Endothelial cell of umbilical vein (primary cell): ENCODE measurements at regions not wholly inside any gene's neighbourhood (a gene's known extent, or its start where the extent isn't known, plus 50 kb on each side); places are given as distances from the start of the nearest gene placed in this dataset.

Source experiments
- BruUV-seq: library from RNA; stranded (reverse); fragments of 400-500 nt; replicated peaks from 2 replicates; lab custom pipeline; 2021; lab: Mats Ljungman, UMichigan
- CTCF ChIA-PET: fragments of 300-600, 350-600 bp; sonication (Branson Sonifier 250); formaldehyde crosslinking; loops from one replicate; lab custom pipeline; 2021; ENCODE audit warnings: antibody characterized with exemption, inconsistent platforms; lab: Charles Lee
- POLR2A ChIA-PET: fragments of 300-600, 350-600 bp; sonication (Branson Sonifier 250); formaldehyde crosslinking; loops from one replicate; lab custom pipeline; 2021; ENCODE audit warnings: antibody characterized with exemption, inconsistent platforms; lab: Charles Lee
- DNase-seq: peaks from one replicate; pipeline ENCODE4 v3.0.0-alpha.2; 2011; ENCODE audit warnings: low read depth, low spot score
- FAIRE-seq: peaks from 2 replicates; lab custom pipeline; 2011; peaks lifted over from hg19 to GRCh38; lab: Jason Lieb, UNC
- H2AFZ ChIP-seq: 2 replicates; pipeline ENCODE4 v1.6.0; 2012; ENCODE audit warnings: low read depth, low read length, control low read depth, inconsistent platforms
- H3K27ac ChIP-seq: 2 replicates; pipeline ENCODE4 v1.5.1; 2011; ENCODE audit warnings: low read depth, mild to moderate bottlenecking, control low read depth, low read length, moderate library complexity; ENCODE audit not compliant: insufficient read depth
- H3K27me3 ChIP-seq, 2 experiments: 2 replicates each; pipeline versions ENCODE4 v1.6.0 to v1.6.1; 2011; ENCODE audit warnings: low read length in 2 of 2, mixed read lengths in 1 of 2; ENCODE audit not compliant: control insufficient read depth in 2 of 2, insufficient read depth in 2 of 2
- H3K36me3 ChIP-seq, 2 experiments: 2 replicates in 1 of 2; 3 replicates in 1 of 2; pipeline ENCODE4 v1.5.1; 2011; ENCODE audit warnings: low read length in 2 of 2, mild to moderate bottlenecking in 1 of 2, moderate library complexity in 1 of 2; ENCODE audit not compliant: control insufficient read depth in 2 of 2, insufficient read depth in 2 of 2; ENCODE audit errors: extremely low read depth in 1 of 2
- H3K4me1 ChIP-seq: 3 replicates; pipeline ENCODE4 v1.5.1; 2011; ENCODE audit warnings: mild to moderate bottlenecking, low read length; ENCODE audit not compliant: control insufficient read depth, insufficient read depth; ENCODE audit errors: extremely low read depth
- H3K4me2 ChIP-seq: 2 replicates; pipeline ENCODE4 v1.6.1; 2011; ENCODE audit warnings: low read length, control low read depth, mixed read lengths; ENCODE audit not compliant: insufficient read depth
- H3K4me3 ChIP-seq, 3 experiments: fragments of 200-600 bp in 1 of 3; sonication (generic), shearing (Covaris generic) in 1 of 3; replicated peaks in 1 of 3; 2 replicates each; pipeline ENCODE4 v1.5.1; 2011 to 2016; ENCODE audit warnings: control low read depth in 3 of 3, low read length in 3 of 3, mild to moderate bottlenecking in 2 of 3, inconsistent platforms in 1 of 3, low read depth in 1 of 3, moderate library complexity in 1 of 3; ENCODE audit not compliant: insufficient read depth in 1 of 3
- H3K79me2 ChIP-seq: 2 replicates; pipeline ENCODE4 v1.6.0; 2012; ENCODE audit warnings: low read length, inconsistent platforms; ENCODE audit not compliant: control insufficient read depth, insufficient read depth
- H3K9ac ChIP-seq: replicated peaks from 2 replicates; pipeline ENCODE3; 2011; ENCODE audit warnings: low read length, control low read depth; ENCODE audit not compliant: insufficient read depth; ENCODE audit errors: extremely low read depth
- H3K9me1 ChIP-seq: replicated peaks from 3 replicates; pipeline ENCODE4 v1.6.0; 2011; ENCODE audit warnings: mild to moderate bottlenecking, low read length; ENCODE audit not compliant: control insufficient read depth, insufficient read depth; ENCODE audit errors: extremely low read depth
- H3K9me3 ChIP-seq: replicated peaks from 2 replicates; pipeline ENCODE4 v1.5.1; 2012; ENCODE audit warnings: low read length, inconsistent platforms; ENCODE audit not compliant: control insufficient read depth, insufficient read depth
- H4K20me1 ChIP-seq: replicated peaks from 2 replicates; pipeline ENCODE3; 2011; ENCODE audit warnings: mild to moderate bottlenecking, low read length; ENCODE audit not compliant: control insufficient read depth, insufficient read depth; ENCODE audit errors: extremely low read depth
- EZH2 ChIP-seq: IDR thresholded peaks from 2 replicates; pipeline ENCODE4 v1.6.1; 2012; ENCODE audit warnings: borderline replicate concordance, low read depth, mild to moderate bottlenecking, moderate library complexity, low read length, inconsistent platforms; ENCODE audit not compliant: severe bottlenecking
- FOS ChIP-seq: IDR thresholded peaks from 2 replicates; pipeline ENCODE4 v1.6.1; 2011; ENCODE audit warnings: mild to moderate bottlenecking, low read length, moderate library complexity, borderline replicate concordance; ENCODE audit not compliant: insufficient read depth
- GATA2 ChIP-seq: IDR thresholded peaks from 2 replicates; pipeline ENCODE4 v1.7.0; 2011; ENCODE audit warnings: low read depth, mild to moderate bottlenecking, moderate library complexity, mixed read lengths, low read length; ENCODE audit not compliant: insufficient read length, insufficient read depth
- JUN ChIP-seq: IDR thresholded peaks from 2 replicates; pipeline ENCODE4 v1.6.1; 2011; ENCODE audit warnings: borderline replicate concordance, low read depth; ENCODE audit not compliant: insufficient read length, insufficient read depth
- MYC ChIP-seq: IDR thresholded peaks from one replicate; pipeline ENCODE4 v1.6.1; 2011; ENCODE audit warnings: mild to moderate bottlenecking, low read depth, low read length
- POLR2A ChIP-seq: IDR thresholded peaks from 2 replicates; pipeline ENCODE4 v1.6.1; 2012; ENCODE audit warnings: low read depth, mild to moderate bottlenecking, control low read depth, low read length
- POLR2AphosphoS5 ChIP-seq: IDR thresholded peaks from 2 replicates; pipeline ENCODE4 v1.6.1; 2012; ENCODE audit warnings: low read depth, mild to moderate bottlenecking, control low read depth, low read length, moderate library complexity; ENCODE audit not compliant: insufficient read depth
- dilution Hi-C: fragments of 300-500 bp; cut with MboI; formaldehyde crosslinking; loops from one replicate; pipeline ENCODE4 v1.15.0; 2019; ENCODE audit warnings: low sequenced_read_pairs; ENCODE audit not compliant: extremely low pct_ligation_motif_present
- intact Hi-C: fragments of 100-400 bp; cut with micrococcal nuclease; formaldehyde crosslinking; loops from one replicate; pipeline ENCODE4 v1.10.0; 2022
- TF ChIP-seq, protein P1 (sequence below), 2 donors: IDR thresholded peaks; 1 replicate in 1 of 2; 2 replicates in 1 of 2; pipeline ENCODE4 v1.5.1; 2011; ENCODE audit warnings: low read length in 2 of 2, mild to moderate bottlenecking in 2 of 2, moderate library complexity in 2 of 2, control low read depth in 1 of 2, inconsistent platforms in 1 of 2, low read depth in 1 of 2; ENCODE audit not compliant: insufficient read depth in 1 of 2; ENCODE audit errors: extremely low read depth in 1 of 2
- TF ChIP-seq, protein P2 (sequence below): IDR thresholded peaks from 2 replicates; pipeline ENCODE4 v1.6.1; 2011; ENCODE audit not compliant: insufficient read depth, insufficient read length

DNA sequence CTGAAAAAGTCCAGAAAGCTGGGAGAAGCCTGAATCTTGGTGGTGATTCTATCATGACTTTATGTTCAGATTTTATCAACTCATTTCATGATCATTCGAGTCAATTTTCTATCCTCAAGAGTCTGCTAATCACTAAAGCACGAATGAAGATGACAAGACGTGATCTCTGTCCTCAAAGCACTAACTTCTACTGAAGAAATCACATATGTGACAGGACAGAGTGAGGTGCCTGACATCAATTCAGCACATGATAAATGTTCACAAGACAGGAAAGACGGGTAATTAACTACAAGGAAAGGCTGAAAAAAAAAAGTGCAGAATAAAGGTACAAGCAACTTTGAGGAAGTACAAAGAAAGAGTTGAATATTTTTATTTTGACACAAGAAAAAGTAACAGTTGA lies 487.1 kb downstream of the EFNB2 start:
- ChIA-PET CTCF (interaction anchor here (0.6 kb wide), 1 partner anchor 708 kb away, joined by 3 read pairs; no protein-coding TSS in a partner anchor), POLR2A (no interaction called here)
- no peaks in the 10 kb centered on the region for H4K20me1 ChIP-seq
- H3K4me2 ChIP-seq, result no peak overlapping the region
- H3K36me3 ChIP-seq, result no peaks in the 10 kb centered on the region
- BruUV-seq, result no TSS peak
- intact Hi-C loops (no loop called here), dilution Hi-C loops (no loop called here)
- no peaks in the 10 kb centered on the region for H3K4me1 ChIP-seq
- no peaks in the 10 kb centered on the region for H3K79me2 ChIP-seq
- no peak for DNase-seq
- no peak overlapping the region for H3K27ac ChIP-seq
- no peak overlapping the region for H2AFZ ChIP-seq
- no peaks in the 10 kb centered on the region for H3K27me3 ChIP-seq
- H3K9ac ChIP-seq, result no peak overlapping the region
- FAIRE-seq, result no peak
- no peak for TF ChIP-seq GATA2
- TF ChIP-seq EZH2, result no peak
- TF ChIP-seq POLR2A, result no peak
- no peak for TF ChIP-seq FOS
- TF ChIP-seq, protein P1, sequence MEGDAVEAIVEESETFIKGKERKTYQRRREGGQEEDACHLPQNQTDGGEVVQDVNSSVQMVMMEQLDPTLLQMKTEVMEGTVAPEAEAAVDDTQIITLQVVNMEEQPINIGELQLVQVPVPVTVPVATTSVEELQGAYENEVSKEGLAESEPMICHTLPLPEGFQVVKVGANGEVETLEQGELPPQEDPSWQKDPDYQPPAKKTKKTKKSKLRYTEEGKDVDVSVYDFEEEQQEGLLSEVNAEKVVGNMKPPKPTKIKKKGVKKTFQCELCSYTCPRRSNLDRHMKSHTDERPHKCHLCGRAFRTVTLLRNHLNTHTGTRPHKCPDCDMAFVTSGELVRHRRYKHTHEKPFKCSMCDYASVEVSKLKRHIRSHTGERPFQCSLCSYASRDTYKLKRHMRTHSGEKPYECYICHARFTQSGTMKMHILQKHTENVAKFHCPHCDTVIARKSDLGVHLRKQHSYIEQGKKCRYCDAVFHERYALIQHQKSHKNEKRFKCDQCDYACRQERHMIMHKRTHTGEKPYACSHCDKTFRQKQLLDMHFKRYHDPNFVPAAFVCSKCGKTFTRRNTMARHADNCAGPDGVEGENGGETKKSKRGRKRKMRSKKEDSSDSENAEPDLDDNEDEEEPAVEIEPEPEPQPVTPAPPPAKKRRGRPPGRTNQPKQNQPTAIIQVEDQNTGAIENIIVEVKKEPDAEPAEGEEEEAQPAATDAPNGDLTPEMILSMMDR (IDR thresholded peaks at IDR 0.05; ENCODE audit: extremely low read depth in 1 of 2, insufficient read depth in 1 of 2, low read depth in 1 of 2, low read length in 2 of 2), result no peak
- TF ChIP-seq, protein P2, sequence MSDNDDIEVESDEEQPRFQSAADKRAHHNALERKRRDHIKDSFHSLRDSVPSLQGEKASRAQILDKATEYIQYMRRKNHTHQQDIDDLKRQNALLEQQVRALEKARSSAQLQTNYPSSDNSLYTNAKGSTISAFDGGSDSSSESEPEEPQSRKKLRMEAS, result no peak
- no peak for TF ChIP-seq POLR2AphosphoS5
- TF ChIP-seq MYC, result no peak
- no peak for TF ChIP-seq JUN
- no peaks in the 10 kb centered on the region for H3K9me1 ChIP-seq
- no peaks in the 10 kb centered on the region for H3K9me3 ChIP-seq
- no peak overlapping the region for H3K4me3 ChIP-seq
